HG02588 (cell line): ENCODE measurements at regions not wholly inside any gene's neighbourhood (a gene's known extent, or its start where the extent isn't known, plus 50 kb on each side); places are given as distances from the start of the nearest gene placed in this dataset.
"Not testable (repeated sequence)": the region's sequence is repeated elsewhere in the genome, so short reads cannot be mapped to it uniquely, and the experiment has no call there.

Experiments
- ATAC-seq: cut with Tn5 transposase; IDR thresholded peaks from one replicate; pipeline ENCODE4 v1.9.1; 2021; ENCODE audit warnings: mild to moderate bottlenecking, moderate library complexity; ENCODE audit not compliant: unreplicated experiment

DNA sequence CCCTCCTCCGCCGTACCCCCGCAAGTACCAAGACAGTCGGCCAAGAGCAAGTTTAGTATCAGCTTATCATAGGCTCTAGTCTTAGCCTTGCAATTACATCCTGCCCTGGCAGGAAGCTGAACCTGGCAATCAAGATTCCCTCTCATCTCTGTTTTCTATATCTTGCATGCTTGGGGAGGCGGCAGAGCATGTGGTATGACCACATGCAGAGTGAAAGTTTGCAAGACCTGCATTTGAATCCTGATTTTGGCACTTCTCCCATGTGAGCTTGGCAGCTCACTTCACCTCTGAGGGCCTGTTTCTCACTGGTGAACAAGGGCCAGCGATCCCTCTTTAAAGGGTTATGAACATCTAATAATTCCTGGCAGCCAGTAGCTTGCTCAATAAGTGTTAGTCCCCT, 106.1 kb upstream of the FRMD4B start:
- ATAC-seq = no peak

DNA sequence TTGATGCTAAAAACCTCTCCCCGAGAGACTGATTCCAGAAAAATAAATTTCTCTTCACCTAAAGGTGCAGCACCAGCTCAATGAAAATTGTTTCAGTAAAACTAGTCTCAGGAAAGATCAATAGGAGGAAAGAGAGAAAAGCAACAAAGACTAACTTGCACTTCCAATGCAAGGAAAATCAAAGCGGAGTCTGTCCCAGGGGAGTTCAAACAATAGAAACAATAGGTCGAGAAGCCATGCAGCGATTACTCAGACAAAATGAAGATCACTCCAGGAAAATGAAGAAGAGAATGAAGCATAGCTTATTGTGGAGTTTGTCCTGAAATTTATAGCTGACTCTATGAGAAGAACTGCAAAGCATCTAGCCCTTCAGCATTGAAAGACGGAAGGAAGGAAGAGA, 105.1 kb upstream of the FRMD4B start:
- ATAC-seq = no peak

DNA sequence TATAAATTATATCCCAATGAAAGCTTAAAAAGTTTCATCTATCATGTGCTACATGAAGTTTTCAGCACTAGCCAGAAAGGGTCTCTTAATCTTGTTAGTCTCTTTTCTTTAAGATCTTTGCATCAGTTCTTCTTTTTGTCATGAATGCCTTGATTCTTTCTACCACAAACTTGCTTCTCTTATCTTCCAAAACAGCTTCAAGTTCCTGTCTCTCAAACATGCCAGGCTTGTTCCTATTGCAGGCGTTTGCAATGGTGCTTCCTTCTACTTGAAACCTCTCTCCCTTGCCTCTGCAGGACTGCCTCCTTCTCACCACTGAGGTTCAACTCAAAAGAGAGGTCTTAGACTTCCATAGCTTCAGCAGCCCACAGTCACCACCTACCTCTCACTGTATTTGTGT, 104.3 kb upstream of the FRMD4B start:
- ATAC-seq = no peak

DNA sequence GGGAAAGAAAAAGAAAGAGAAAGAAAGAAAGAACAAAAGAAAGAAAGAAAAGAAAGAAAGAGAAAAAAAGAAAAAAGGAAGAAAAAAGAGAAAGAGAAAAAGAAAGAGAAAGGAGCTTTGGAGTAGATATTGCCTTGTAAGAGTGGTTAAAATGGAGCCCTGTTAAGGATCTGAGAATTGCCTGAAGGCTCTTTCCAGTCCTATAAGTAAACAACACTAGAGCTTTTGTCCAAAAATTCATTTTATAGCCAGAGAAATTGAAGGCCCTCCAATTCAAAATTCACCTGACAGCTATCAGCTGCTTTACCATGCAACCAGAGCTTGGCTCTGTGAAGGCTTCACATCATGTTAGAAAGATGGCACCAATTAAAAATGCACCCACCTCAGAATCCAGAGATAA, 102.1 kb upstream of the FRMD4B start:
- no peak for ATAC-seq

DNA sequence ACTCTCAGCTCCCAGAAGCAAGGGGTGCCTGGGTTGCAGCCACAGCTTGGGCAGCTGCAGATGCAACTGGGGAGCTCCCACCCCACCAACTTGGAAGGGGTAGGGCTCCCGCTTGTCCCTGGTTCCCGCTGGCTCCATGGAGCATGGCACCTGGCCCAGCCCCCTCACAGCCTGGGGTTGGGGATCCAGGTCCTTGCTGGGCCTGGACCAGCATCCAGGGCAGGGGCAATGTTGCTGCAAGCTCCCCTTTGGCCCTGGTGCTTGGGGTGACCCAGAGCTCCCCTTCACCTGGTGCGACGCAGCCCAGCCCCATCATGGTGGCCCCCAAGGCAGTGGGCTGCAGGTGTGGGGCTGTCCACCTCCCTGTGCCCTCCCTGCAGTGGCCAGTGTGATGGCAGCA, 99.6 kb upstream of the FRMD4B start:
- ATAC-seq = no peak

DNA sequence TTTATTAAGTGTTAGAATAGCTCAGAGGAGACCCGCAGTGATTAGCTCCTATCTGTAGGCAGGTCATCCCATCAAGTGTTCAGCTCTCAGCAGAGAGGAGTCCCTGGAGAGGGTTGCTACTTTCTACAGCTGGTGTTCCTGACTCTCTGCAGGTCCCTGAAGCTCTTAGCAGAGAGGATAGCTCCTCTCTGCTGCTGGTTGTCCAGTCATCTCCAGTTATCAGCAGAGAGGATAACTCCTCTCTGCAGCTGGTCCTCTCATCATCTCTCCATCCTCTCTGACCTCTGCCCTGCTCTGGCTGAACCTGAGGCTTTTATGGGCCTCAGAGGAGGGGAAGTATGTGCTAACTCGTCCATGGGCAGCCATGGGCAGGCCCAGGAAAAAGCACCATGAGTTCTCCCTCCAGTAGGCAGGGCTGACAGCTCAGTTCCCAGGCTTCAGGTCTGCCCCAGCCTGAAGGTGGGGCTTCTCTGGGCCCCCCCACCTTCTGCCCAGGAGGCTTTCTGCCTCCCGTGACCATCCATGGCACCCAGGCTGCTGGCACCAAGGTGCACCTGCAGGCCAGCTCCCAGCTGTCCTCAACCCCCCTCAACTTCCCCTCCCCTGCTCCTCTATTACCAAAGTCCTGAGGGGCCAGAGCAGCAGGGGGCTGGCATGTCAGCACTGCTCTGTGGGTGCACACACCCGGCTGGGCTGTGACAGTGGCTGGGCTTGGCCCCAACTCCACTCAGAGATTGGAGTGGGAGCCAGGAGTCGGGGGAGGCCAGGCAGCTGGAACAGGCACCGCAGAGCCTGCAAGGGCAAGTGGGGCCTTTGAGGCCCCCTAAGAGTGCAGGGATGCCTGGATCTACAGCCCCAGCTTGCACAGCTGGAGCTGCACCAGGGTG, 98.9 kb upstream of the FRMD4B start:
- ATAC-seq = no peak

DNA sequence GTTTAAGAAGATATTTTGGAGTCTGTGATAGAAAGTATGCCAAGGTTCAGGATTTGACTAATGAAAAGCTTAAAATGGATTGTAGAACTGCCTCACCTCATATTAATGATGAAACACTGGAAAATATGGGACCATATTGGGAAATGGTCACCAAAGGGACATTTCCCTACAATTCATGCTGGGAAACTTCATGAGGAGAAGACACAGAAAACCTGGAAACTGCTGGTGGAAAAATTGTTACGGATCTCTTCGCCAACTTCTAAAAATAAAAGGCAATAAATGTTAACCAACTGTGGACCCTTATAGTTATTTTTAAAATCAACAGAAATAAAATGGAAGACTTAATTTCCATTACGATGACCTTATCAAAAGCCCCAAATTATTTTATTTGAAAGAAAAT, 97.6 kb upstream of the FRMD4B start:
- no peak for ATAC-seq

DNA sequence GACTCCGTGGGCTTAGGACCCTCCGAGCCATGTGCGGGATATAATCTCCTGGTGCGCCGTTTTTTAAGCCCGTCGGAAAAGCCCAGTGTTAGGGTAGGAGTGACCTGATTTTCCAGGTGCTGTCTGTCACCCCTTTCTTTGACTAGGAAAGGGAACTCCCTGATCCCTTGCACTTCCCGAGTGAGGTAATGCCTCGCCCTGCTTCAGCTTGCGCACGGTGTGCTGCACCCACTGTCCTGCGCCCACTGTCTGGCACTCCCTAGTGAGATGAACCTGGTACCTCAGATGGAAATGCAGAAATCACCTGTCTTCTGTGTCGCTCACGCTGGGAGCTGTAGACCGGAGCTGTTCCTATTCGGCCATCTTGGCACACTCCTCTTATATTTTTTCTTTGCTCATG, 95.1 kb upstream of the FRMD4B start:
- not testable (repeated sequence) for ATAC-seq

DNA sequence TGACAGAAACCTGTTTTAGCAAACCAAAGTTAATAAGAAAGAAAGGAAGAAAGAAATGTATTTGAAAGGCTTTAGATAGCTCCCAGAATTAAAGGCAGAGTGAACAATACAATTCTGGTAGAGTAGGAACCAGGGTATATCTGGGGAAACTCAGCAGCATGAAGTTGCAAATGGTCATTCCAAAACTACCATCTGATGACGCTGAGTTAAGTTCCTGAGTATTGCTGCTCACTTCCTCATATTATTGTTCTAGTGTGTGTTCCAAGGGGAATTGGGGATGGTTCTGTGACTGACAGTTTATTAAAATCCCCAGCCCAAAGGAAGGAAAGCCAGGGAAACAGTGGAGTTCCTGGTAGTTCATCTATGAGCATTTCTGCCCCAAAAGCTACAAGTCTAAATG, 88.3 kb upstream of the FRMD4B start:
- no peak for ATAC-seq

DNA sequence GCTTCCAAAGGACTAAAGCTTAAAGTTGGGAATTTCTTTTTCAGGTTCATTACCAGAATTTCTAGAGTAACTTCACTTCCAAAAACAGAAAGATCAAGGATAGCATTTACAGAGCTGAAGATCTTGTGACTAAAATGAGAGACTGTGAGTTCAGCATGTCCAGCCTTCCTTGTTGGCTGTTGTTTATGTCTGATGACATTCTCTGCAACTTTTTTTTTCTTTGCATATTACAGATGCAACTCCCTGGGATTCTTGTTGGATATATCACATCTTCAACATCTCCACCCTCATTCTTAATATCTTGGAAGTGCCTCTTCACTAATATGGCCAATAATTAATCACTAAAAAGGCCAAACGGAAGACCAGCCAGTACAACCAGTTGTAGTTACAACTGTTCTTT, 86.2 kb upstream of the FRMD4B start:
- no peak for ATAC-seq

DNA sequence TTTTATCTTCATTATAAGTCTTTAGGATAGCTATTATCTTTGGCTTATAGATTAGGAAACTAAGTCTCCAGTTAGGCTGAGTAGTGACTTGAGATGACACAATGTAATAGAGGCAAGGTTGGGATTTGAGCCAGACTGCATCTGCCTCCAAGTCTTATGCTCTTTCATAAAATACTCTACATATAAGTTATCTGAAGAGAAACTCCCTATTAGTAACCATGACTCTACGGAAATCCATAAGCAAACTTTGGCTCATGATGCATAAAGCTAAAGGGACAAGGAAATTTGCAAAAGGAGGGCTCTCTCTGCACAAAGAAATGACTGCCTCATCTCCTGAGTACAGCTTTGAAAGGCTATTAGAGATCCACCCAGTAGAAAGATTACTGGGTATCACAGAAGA, 77.6 kb upstream of the FRMD4B start:
- no peak for ATAC-seq

DNA sequence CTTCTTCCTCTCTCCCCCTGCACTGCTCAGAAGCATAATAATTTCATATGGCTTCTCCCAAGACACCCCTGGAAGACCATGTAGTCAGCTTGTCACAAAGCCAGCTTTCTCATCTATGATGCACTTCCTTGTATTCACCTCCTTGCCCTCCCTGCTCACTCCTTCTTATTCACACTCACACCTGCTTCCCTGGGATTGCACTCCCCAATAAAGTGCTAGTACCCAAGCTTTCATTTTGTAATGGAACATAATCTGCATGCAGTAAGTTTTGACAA, 76.9 kb upstream of the FRMD4B start:
- ATAC-seq = no peak

DNA sequence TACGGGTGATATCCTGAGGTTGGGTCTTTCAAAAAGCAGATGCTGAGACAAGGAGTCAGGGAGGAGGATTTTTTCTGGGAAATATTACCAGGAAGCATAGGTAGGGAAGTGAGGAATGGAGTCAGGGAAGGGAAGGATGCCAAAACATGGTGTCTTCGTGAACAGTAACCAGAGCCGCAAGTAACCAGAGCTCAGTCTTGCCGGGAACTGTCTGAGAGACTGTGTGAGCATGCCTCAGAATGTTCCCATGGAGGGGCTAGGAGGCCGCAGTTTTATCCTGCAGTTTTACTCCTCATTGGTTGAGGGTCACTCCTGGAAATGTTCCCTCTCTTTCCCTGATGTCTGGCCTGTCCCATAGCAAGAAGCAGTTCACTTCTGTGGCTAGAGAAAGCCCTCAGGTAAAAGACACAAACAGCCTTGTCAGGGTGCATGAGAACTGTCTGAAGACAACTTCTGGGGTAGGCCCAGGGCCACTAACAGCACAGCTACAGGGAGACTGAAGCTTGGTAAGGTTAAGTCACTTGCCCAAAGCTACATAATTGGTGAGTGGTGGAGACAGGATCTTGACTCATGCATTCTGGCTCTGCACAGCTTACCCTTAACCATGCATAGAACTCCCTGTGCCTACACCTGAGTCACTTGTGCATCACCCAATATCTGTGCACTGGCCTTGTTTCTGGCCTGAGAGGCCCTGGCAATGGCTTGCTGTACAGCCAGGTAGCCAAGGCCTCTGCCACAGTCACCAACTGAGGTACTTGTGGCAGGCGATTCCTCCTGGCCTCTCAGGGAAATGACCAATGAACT, 76.3 kb upstream of the FRMD4B start:
- no peak for ATAC-seq

DNA sequence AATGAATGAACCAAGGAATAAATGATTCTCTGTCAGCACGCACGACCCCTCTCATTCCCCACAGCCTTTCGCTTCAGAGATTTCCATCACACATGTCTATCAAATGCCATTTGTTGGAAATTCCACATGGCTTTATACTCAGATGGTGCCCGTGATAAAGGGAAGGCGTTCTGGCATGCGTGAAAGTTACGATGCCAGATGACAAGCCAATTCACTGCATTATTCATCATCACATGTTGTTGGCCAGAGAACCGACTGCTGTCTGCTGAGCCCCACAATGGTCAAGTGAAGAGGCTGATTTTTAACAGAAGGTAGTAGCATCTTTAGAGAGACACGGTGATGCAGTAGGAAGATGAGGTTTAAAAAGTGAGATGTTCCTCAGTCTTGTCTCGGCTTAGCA, 74.1 kb upstream of the FRMD4B start:
- ATAC-seq = no peak

DNA sequence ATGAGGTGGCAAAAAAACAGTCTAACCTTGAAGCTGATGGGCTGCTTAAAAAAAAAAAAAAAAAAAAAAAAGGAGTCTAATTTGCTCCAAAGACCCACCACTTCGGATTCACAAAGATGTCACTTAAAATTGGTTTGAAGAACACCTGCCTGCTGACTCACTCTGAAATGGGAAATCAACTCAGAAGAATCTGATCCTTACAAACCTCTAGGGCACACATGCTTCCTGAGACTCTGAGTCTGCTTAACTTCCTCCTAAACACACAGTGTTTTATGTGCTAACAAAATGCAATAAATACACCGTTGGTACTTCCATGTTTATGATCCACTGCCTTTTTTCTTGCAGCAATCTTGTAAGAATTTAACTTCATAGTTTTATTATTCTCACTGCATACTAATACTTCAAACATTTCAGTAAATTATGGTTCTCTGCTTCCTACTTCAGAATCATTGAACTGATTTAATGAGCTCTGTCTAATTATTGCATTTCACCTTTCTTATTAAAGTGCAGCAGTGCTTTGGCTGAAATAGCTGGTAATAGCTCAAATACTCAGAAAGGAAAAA, 73.0 kb upstream of the FRMD4B start:
- ATAC-seq = no peak

DNA sequence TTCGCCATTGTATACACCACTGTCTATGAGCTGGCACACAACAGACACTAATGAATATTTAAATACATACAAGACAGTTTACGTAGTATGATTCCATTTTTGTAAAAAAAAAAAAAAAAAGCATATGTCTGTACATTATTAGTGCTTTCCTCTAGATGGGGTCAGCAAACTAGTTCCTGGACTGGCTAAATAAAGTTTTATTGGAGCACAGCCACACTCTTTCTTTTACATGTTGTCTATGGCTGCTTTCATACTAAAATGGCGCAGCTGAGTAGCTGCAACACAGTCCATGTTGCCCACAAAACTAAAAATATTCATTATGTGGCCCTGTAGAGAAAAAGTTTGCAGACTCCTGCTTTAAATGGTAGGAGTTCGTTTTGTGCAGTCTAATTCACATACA, 70.7 kb upstream of the FRMD4B start:
- no peak for ATAC-seq

DNA sequence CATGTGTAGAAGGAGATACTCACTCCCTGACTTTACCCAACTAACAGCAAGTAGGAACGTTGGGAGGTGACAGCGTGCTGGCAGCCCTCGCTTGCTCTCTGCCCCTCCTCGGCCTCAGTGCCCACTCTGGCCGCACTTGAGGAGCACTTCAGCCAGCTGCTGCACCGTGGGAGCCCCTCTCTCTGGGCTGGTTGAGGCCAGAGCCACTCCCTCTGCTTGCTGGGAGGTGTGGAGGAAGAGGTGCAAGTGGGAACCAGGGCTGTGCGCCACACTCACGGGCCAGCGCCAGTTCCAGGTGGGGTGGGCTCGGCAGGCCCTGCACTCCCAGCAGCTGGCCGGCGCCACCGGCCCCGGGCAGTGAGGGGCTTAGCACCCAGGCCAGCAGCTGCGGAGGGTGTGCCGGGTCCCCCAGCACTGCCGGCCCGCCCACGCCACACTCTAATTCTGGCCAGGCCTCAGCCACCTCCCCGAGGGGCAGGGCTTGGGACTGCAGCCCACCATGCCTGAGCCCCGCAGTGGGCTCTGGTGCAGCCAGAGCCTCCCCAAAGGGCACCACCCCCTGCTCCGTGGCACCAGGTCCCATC, 68.4 kb upstream of the FRMD4B start:
- no peak for ATAC-seq

DNA sequence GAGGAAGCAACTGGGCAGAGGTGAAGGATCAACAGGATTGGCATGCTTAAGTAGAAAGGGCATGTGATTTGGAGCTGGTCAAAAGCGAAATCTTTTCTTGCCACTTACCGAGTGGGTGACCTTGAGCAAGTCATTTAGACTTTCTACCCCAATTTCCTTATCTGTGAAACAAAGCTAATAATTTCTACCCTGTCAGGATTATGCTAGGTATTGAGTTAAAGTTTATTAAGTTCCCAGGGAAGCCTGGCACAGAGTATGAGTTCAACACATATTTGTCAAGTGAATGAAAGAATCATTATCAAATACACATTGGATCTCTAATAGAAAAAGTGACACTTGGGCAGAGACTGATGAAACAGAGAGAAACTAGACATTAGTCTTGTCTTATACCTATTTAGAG, 66.4 kb upstream of the FRMD4B start:
- no peak for ATAC-seq

DNA sequence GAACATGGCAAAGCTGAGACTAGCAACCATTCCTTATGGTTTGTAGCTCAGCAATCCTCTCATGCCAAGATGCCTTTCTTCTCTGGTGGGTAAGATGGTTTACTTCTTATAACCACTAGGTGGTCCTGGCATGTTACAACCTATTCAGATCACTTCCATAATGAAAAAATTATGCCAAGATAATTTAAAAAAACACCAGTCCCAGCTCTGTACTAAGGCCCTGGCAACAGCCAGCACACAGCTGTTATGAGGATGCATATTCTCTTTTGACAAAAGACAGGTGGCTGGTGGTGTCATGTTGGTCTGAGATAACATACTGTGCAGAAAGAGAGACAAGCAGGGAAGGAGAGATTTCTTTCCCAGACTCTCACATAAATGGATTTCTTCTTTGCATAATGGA, 65.7 kb upstream of the FRMD4B start:
- no peak for ATAC-seq

DNA sequence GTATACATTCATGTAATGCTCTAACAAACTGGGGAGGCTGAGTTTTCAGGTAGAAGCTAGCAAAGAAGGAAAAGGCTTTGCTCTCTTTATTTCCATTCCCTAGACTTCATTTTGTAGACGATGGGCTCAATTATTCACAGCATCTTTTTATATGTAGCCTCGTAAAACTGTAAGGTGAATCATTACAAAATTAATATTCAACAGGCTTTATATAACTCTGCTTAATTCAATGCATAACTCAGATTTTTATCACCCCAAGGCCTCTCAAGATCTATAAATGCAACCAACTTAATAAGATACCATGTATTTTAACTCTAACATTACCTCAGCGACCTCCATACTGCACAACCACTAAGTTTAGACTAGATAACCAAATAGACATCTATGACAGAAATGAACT, 63.0 kb upstream of the FRMD4B start:
- no peak for ATAC-seq

DNA sequence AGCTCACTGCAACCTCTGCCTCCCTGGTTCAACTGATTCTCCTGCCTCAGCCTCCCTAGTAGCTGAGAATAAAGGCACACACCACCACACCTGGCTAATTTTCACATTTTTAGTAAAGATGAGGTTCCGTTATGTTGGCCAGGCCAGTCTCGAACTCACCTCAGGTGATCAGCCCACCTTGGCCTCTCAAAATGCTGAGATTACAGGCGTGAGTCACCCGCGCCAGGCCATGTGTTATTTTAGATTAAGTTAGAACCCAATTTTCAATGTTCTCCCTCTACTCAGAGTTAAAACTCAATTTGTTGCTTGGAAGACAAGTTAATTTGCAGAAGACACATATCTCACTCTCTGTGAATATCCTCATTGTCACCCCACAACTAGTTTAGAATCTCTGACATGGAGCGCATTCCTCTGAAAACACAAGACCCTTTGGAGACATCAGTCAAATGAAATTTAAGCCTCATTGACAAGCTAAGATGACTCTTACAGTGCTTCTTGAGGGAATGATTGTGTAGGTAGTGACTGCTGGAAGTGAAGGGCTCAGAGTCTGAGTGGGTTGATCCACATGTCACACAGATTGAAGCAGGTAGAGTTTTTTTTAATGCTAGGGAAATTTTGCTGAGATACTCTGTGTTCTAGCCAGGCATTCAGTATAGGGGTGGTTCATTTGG, 60.6 kb upstream of the FRMD4B start:
- ATAC-seq = no peak
